ENCODE measurements at regions not wholly inside any gene's neighbourhood (a gene's known extent, or its start where the extent isn't known, plus 50 kb on each side); places are given as distances from the start of the nearest gene placed in this dataset.

DNA sequence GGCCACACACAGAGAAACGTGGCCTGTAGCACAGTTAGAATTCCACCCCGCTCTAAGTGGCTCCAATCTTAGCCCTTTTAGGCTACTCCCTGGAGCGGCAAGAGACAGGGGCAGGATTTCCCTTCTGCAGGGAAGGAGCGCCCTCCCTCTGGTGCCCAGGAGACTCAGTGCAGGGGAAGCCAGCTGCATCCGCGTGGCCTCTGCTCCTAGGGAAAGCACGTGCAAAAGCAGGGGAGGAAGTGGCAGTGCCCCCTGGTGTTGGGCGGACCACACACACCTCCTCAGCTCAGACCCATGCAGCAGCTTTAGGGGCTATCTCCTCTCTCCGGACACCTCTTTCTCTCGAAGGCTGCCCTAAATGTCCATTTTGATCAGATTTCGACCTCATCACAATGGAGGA, 50.0 kb downstream of the SPRING1 start:
- TF ChIP-seq, protein P1, sequence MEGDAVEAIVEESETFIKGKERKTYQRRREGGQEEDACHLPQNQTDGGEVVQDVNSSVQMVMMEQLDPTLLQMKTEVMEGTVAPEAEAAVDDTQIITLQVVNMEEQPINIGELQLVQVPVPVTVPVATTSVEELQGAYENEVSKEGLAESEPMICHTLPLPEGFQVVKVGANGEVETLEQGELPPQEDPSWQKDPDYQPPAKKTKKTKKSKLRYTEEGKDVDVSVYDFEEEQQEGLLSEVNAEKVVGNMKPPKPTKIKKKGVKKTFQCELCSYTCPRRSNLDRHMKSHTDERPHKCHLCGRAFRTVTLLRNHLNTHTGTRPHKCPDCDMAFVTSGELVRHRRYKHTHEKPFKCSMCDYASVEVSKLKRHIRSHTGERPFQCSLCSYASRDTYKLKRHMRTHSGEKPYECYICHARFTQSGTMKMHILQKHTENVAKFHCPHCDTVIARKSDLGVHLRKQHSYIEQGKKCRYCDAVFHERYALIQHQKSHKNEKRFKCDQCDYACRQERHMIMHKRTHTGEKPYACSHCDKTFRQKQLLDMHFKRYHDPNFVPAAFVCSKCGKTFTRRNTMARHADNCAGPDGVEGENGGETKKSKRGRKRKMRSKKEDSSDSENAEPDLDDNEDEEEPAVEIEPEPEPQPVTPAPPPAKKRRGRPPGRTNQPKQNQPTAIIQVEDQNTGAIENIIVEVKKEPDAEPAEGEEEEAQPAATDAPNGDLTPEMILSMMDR (IDR thresholded peaks at IDR 0.05; ENCODE audit: insufficient read depth, low read depth, low read length, missing control alignments), result peak; percentile 27
- no peak overlapping the region for H3K4me3 ChIP-seq (ENCODE audit: low read length)
- DNase-seq (ENCODE audit: low read depth), result no peak

DNA sequence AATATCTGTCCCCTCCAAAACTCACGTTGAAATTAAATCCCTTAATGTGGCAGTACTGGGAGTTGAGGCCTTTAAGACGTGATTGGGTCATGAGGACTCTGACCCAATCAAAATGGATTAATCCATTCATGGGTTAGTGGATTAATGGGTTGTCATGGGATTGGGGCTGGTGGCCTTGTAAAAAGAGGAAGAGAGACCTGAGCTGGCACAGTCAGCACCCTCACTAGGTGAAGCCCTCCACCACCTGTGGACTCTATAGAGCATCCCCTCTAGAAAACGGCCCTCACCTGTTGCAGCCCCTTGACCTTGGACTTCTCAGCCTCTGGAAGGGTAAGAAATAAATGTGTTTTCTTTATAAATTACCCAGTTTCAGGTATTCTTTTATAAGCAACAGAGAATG, 53.0 kb downstream of the SPRING1 start:
- no peak for DNase-seq (ENCODE audit: low read depth)

DNA sequence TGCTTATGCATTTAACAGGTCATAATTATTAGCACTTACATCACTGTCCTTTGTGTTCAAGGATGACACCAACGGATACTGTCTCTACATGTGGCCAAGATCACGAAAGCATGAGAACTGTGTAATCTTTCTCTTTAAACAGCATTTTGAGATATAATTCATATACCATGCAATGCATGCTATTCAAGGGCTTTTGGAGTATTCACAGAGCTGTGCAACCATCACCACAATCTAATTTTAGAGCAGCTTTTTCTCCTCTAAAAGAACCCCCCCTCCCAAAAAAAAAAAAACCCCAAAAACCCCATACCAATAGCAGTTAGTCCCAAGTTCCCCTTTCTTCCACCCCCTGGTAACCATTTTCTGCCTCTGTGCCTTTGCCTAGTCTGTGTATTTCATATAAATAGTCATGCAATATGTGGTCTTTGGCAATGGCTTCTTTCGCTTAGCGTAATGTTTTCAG, 60.6 kb downstream of the SPRING1 start:
- no peak for DNase-seq (ENCODE audit: low read depth)
- no peak overlapping the region for H3K4me3 ChIP-seq (ENCODE audit: low read length)
- TF ChIP-seq, protein P1 (IDR thresholded peaks at IDR 0.05; ENCODE audit: insufficient read depth, low read depth, low read length, missing control alignments), result no peak

More for the DNA sequence above, 53.0 kb downstream of the SPRING1 start:
- TF ChIP-seq, protein P1 (IDR thresholded peaks at IDR 0.05; ENCODE audit: insufficient read depth, low read depth, low read length, missing control alignments), result no peak
- H3K4me3 ChIP-seq (ENCODE audit: low read length), result no peak overlapping the region

DNA sequence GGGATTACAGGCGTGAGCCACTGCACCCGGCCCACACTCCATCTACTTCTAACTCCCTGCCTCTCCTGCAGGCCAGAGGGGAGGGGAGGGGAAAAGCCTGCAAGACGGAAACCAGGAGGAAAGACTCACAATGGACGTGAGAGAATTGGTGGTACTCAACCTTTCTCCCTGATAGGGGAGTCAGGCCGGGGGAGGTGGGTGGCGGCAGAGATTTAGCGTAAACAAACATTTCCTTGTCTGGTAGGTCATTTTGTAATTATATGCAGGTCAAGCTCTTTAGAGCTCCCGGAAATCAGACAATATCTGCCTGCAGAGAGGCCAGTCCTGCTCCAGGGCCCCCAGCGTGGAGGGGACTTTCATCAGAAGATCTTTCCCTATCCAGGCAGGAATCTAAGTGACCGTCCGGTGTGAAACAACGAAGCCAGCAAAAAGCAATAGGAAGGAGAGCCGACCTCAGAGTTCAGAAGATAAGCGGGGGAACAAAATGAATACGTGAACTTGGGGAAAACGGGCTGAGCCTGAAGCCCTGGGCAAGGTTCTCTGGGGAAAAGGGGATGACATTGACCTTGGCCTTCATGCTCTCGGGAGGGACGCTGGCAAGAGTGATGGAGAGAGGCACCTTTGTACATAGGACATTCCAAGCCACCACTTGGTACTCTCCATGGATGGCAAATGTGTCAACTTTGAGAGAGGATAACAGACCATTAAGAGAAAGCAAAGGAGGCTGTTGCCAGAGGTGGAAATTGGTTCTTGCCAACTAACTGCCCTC, 62.3 kb downstream of the SPRING1 start:
- no peak for DNase-seq (ENCODE audit: low read depth)
- no peak overlapping the region for H3K4me3 ChIP-seq (ENCODE audit: low read length)
- TF ChIP-seq, protein P1 (IDR thresholded peaks at IDR 0.05; ENCODE audit: insufficient read depth, low read depth, low read length, missing control alignments), result no peak

DNA sequence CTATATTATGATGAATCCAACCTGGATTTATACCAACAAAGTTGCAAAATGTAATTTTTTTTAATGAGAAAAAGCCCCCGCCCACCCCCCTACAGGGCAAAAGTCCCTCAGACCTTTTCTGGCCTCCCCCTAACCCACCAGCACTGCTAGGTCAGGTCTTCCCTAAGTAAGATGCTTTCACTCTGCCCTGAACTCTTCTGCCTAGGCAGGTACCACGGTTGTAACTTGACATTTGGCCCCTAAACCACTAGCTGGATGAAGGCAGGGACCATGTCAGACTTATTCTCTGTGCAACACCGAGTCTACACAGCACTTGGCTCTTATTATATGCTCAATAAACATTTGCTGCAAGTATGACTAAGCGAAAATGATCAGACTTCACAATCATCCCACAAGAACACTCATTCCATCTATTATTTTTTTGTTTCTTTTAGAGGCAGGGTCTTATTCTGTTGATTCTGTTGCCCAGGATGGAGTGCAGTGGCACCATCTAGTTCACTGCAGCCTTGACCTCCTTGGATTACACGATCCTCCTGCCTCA, 63.2 kb downstream of the SPRING1 start:
- TF ChIP-seq, protein P1 (IDR thresholded peaks at IDR 0.05; ENCODE audit: insufficient read depth, low read depth, low read length, missing control alignments), result no peak
- DNase-seq (ENCODE audit: low read depth), result no peak
- H3K4me3 ChIP-seq (ENCODE audit: low read length), result no peak overlapping the region

DNA sequence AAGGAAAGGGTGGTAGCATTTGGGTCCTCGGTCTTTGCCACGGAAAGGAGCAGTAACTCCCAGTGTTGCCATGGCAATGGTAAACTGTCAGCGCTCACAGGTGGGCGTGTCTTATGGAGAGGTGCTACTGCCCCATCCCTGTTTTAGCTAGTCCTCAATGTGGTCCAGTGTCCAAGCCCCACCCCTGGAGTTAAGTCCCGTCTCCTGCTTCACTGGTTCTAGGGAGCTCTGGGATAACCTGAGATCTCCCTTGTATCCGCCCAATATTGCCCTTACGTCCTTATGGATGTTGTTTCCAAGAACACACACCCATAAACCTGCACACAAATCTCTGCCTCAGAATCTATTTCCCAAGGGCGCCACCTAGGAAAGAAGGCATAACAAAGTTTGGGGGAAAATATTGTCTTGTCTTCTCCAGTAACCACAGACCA, 64.2 kb downstream of the SPRING1 start:
- TF ChIP-seq, protein P1 (IDR thresholded peaks at IDR 0.05; ENCODE audit: insufficient read depth, low read depth, low read length, missing control alignments), result peak; percentile 19
- H3K4me3 ChIP-seq (ENCODE audit: low read length), result no peak overlapping the region
- peak; percentile 22 for DNase-seq (ENCODE audit: low read depth)

All from epithelial cell of esophagus (primary cell).